Ureter (tissue), 1 donor: ENCODE measurements at regions not wholly inside any gene's neighbourhood (a gene's known extent, or its start where the extent isn't known, plus 50 kb on each side); places are given as distances from the start of the nearest gene placed in this dataset.

Experiments used
- DNase-seq: peaks from one replicate; pipeline ENCODE4 v3.0.0-alpha.2; 2020; ENCODE audit warnings: low spot score
- donor health status: DM: yes; HTN: yes; CAD: no.

GRCh38 chr12:132408626-132409494, 79.5 kb upstream of the GALNT9 start:
- no peak for DNase-seq

- no peak for DNase-seq
These were observed 78.6 kb upstream of the GALNT9 start for GRCh38 chr12:132407992-132408391.

- DNase-seq: no peak
These were observed 78.1 kb upstream of the GALNT9 start for GRCh38 chr12:132407451-132407961.

GRCh38 chr12:132406493-132407450, 77.4 kb upstream of the GALNT9 start:
- no peak for DNase-seq

- DNase-seq: no peak
These were observed 76.4 kb upstream of the GALNT9 start for GRCh38 chr12:132405742-132406251.

- no peak for DNase-seq
These were observed 75.8 kb upstream of the GALNT9 start for GRCh38 chr12:132404951-132405741.

- no peak for DNase-seq
These were observed 75.1 kb upstream of the GALNT9 start for GRCh38 chr12:132404435-132404855.

- no peak for DNase-seq
These were observed 74.4 kb upstream of the GALNT9 start for GRCh38 chr12:132403636-132404434.

GRCh38 chr12:132402831-132403416, 73.5 kb upstream of the GALNT9 start:
- no peak for DNase-seq

- no peak for DNase-seq
These were observed 72.6 kb upstream of the GALNT9 start for GRCh38 chr12:132401982-132402381.

GRCh38 chr12:132400011-132400641, 70.7 kb upstream of the GALNT9 start:
- DNase-seq: no peak

GRCh38 chr12:132399092-132400010, 70.0 kb upstream of the GALNT9 start:
- no peak for DNase-seq

- no peak for DNase-seq
These were observed 69.1 kb upstream of the GALNT9 start for GRCh38 chr12:132398386-132398991.

GRCh38 chr12:132397934-132398385, 68.6 kb upstream of the GALNT9 start:
- DNase-seq: no peak

- DNase-seq: no peak
These were observed 68.0 kb upstream of the GALNT9 start for GRCh38 chr12:132397152-132397933.

- DNase-seq: no peak
These were observed 67.3 kb upstream of the GALNT9 start for GRCh38 chr12:132396657-132397056.

GRCh38 chr12:132395908-132396305, 66.5 kb upstream of the GALNT9 start:
- no peak for DNase-seq
